Osteoblast (primary cell): ENCODE measurements at regions not wholly inside any gene's neighbourhood (a gene's known extent, or its start where the extent isn't known, plus 50 kb on each side); places are given as distances from the start of the nearest gene placed in this dataset.

Source experiments
- DNase-seq: peaks from one replicate; pipeline ENCODE4 v3.0.0; 2011; ENCODE audit warnings: low spot score, mixed read lengths; ENCODE audit not compliant: insufficient read length; ENCODE audit errors: missing footprints
- H2AFZ ChIP-seq: 2 replicates; pipeline ENCODE4 v1.6.0; 2011; ENCODE audit warnings: mild to moderate bottlenecking, low read length
- H3K27ac ChIP-seq: 2 replicates; pipeline ENCODE4 v1.5.1; 2011; ENCODE audit warnings: mild to moderate bottlenecking, low read depth, low read length, moderate library complexity
- H3K27me3 ChIP-seq: 2 replicates; pipeline ENCODE4 v1.6.0; 2012; ENCODE audit warnings: mild to moderate bottlenecking, control low read depth, inconsistent platforms, low read length, moderate library complexity; ENCODE audit not compliant: insufficient read depth
- H3K36me3 ChIP-seq: 2 replicates; pipeline ENCODE4 v1.5.1; 2011; ENCODE audit warnings: mild to moderate bottlenecking, low read length, control low read depth, moderate library complexity; ENCODE audit not compliant: insufficient read depth
- H3K4me1 ChIP-seq: 2 replicates; pipeline ENCODE4 v1.5.1; 2011; ENCODE audit warnings: mild to moderate bottlenecking, low read length, control low read depth, moderate library complexity; ENCODE audit not compliant: insufficient read depth
- H3K4me2 ChIP-seq: 2 replicates; pipeline ENCODE4 v1.6.0; 2011; ENCODE audit warnings: mild to moderate bottlenecking, low read length; ENCODE audit not compliant: insufficient read depth
- H3K4me3 ChIP-seq: fragments of 200-600 bp; sonication (generic); 3 replicates; pipeline ENCODE4 v1.5.1; 2012; ENCODE audit warnings: mild to moderate bottlenecking, low read length, inconsistent platforms; ENCODE audit not compliant: insufficient read depth
- H3K79me2 ChIP-seq: 2 replicates; pipeline ENCODE4 v1.6.0; 2012; ENCODE audit warnings: mild to moderate bottlenecking, low read length, control low read depth, inconsistent platforms; ENCODE audit not compliant: insufficient read depth
- H3K9me3 ChIP-seq: 2 replicates; pipeline ENCODE4 v1.5.1; 2011; ENCODE audit warnings: low read depth, low read length, control low read depth
- H4K20me1 ChIP-seq: 2 replicates; pipeline ENCODE4 v1.6.0; 2012; ENCODE audit warnings: mild to moderate bottlenecking, low read length, control low read depth; ENCODE audit not compliant: insufficient read depth
- CTCF ChIP-seq: IDR thresholded peaks from 2 replicates; pipeline ENCODE4 v1.5.1; 2011; ENCODE audit warnings: mild to moderate bottlenecking, low read depth, low read length, moderate library complexity; ENCODE audit errors: extremely low read depth

- H3K27ac ChIP-seq: no peak overlapping the region
- DNase-seq: no peak
- no peak overlapping the region for H2AFZ ChIP-seq
- H3K9me3 ChIP-seq: no peaks in the 10 kb centered on the region
- H3K79me2 ChIP-seq: no peaks in the 10 kb centered on the region
- H3K4me3 ChIP-seq: no peak overlapping the region
- no peaks in the 10 kb centered on the region for H3K27me3 ChIP-seq
- H3K4me2 ChIP-seq: no peak overlapping the region
- H3K4me1 ChIP-seq: no peaks in the 10 kb centered on the region
- no peaks in the 10 kb centered on the region for H4K20me1 ChIP-seq
- no peak for TF ChIP-seq CTCF
- H3K36me3 ChIP-seq: no peaks in the 10 kb centered on the region
Measured at GRCh38 chr11:115845872-115846271, 341.7 kb upstream of the CADM1 start.

- Histone ChIP-seq H3K27ac (no peak overlapping the region), H3K4me3 (no peak overlapping the region), H2AFZ (no peak overlapping the region), H3K27me3 (no peaks in the 10 kb centered on the region), H3K9me3 (no peaks in the 10 kb centered on the region), H4K20me1 (no peaks in the 10 kb centered on the region), H3K79me2 (no peaks in the 10 kb centered on the region), H3K4me2 (no peak overlapping the region), H3K36me3 (no peaks in the 10 kb centered on the region), H3K4me1 (no peaks in the 10 kb centered on the region)
- DNase-seq: no peak
- TF ChIP-seq CTCF: no peak
Measured at GRCh38 chr11:115843685-115844084, 339.5 kb upstream of the CADM1 start.

GRCh38 chr11:115843111-115843510 is 338.9 kb upstream of the CADM1 start:
- H2AFZ ChIP-seq: no peak overlapping the region
- DNase-seq: no peak
- H3K4me1 ChIP-seq: no peaks in the 10 kb centered on the region
- no peaks in the 10 kb centered on the region for H4K20me1 ChIP-seq
- no peaks in the 10 kb centered on the region for H3K27me3 ChIP-seq
- no peaks in the 10 kb centered on the region for H3K36me3 ChIP-seq
- no peak overlapping the region for H3K27ac ChIP-seq
- H3K4me2 ChIP-seq: no peak overlapping the region
- H3K9me3 ChIP-seq: no peaks in the 10 kb centered on the region
- no peaks in the 10 kb centered on the region for H3K79me2 ChIP-seq
- no peak overlapping the region for H3K4me3 ChIP-seq
- no peak for TF ChIP-seq CTCF

GRCh38 chr11:115820026-115820425 is 315.8 kb upstream of the CADM1 start:
- Histone ChIP-seq H3K4me1 (no peaks in the 10 kb centered on the region), H3K27me3 (no peaks in the 10 kb centered on the region), H3K9me3 (no peaks in the 10 kb centered on the region), H3K4me2 (no peak overlapping the region), H2AFZ (no peak overlapping the region), H3K27ac (no peak overlapping the region), H4K20me1 (no peaks in the 10 kb centered on the region), H3K79me2 (no peaks in the 10 kb centered on the region), H3K4me3 (no peak overlapping the region), H3K36me3 (no peaks in the 10 kb centered on the region)
- DNase-seq: no peak
- no peak for TF ChIP-seq CTCF
